Glutamatergic neuron (in vitro differentiated cells): ENCODE measurements at regions not wholly inside any gene's neighbourhood (a gene's known extent, or its start where the extent isn't known, plus 50 kb on each side); places are given as distances from the start of the nearest gene placed in this dataset.

Experiments
- DNase-seq: peaks from one replicate; pipeline ENCODE4 v3.0.0; 2022
- H3K27ac Mint-ChIP-seq: one replicate; pipeline ENCODE4 v1.8.0; 2020; ENCODE audit warnings: mild to moderate bottlenecking, mixed read lengths, inconsistent platforms; ENCODE audit not compliant: unreplicated experiment
- H3K27me3 Mint-ChIP-seq: one replicate; pipeline ENCODE4 v1.8.0; 2020; ENCODE audit warnings: mild to moderate bottlenecking, moderate library complexity, mixed read lengths, inconsistent platforms; ENCODE audit not compliant: unreplicated experiment
- H3K36me3 Mint-ChIP-seq: one replicate; pipeline ENCODE4 v1.8.0; 2020; ENCODE audit warnings: mild to moderate bottlenecking, mixed read lengths, inconsistent platforms; ENCODE audit not compliant: unreplicated experiment
- H3K4me1 Mint-ChIP-seq: one replicate; pipeline ENCODE4 v1.8.0; 2020; ENCODE audit warnings: mild to moderate bottlenecking, low read depth, mixed read lengths, inconsistent platforms; ENCODE audit not compliant: unreplicated experiment
- H3K4me3 Mint-ChIP-seq: one replicate; pipeline ENCODE4 v1.8.0; 2020; ENCODE audit warnings: mild to moderate bottlenecking, mixed read lengths, inconsistent platforms; ENCODE audit not compliant: unreplicated experiment
- H3K9me3 Mint-ChIP-seq: one replicate; pipeline ENCODE4 v1.8.0; 2020; ENCODE audit warnings: mild to moderate bottlenecking, moderate library complexity, mixed read lengths, inconsistent platforms; ENCODE audit not compliant: unreplicated experiment
- CTCF ChIP-seq: fragments of 200-600 bp; sonication (generic); IDR thresholded peaks from one replicate; pipeline ENCODE4 v1.5.0; 2021; ENCODE audit not compliant: partially characterized antibody, unreplicated experiment

DNA sequence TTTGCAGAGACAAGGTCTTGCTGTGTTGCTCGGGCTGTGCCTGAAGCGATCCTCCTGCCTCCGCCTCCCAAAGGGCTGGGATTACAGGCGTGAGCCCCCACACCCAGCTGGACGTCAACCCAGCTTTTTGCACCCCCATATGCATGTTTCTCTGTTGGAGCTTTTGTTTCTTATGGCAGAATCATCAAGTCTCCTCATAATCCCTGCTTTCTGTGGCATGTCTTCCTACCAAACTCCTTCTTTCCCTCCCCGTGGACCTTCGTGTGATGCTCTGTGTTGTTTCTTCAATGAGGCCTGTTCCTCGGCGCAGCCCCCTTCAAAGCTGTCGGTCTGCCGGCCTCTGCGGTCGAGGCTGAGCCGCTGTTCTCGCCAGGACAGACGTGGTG is 71.6 kb downstream of the METRNL start:
- Mint-ChIP-seq H3K27me3 (peaks cover 9% of the 10 kb centered on the region), H3K9me3 (peaks cover 10% of the 10 kb centered on the region), H3K27ac (no peak overlapping the region), H3K4me3 (no peak overlapping the region), H3K4me1 (peaks cover 6% of the 10 kb centered on the region), H3K36me3 (no peaks in the 10 kb centered on the region)
- DNase-seq = no peak
- TF ChIP-seq CTCF = no peak

DNA sequence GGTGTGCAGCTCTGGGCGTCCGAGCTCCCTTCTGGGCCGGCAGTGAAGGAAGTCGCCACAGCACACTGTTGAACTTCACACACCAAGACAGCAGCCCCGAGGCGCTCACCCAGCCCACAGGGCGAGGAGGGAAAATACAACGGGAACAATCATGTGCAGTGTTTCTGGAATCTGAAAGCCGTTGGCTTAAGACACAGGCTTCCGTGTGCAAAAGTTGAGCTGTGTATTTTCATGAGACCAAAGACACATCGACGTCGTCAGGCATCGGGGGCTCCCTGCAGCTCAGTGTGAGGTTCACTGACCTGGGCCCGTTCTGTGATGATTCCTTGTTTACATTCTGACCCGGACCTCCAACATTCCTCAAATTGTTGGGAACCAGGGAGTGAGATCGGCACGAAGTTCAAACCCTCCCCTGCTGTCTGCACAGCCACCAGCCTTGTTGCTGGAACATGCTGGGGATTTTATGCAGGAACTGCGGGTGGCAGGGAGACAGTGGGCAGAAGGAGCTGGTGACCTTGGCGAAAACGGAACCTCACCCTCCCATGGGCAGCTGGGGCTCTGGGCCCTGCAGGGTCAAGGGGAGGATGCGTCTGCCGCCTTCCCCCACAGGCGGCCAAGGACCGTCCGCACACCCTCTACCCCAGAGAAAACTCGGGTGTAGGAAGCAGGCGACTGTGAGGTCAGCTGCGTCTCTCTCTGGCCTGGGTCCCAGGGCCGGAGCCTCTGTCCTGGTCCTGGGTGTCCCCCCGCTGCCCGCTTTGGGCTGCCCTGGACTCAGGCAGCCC is 72.2 kb downstream of the METRNL start:
- peaks cover 10% of the 10 kb centered on the region for H3K9me3 Mint-ChIP-seq
- H3K4me1 Mint-ChIP-seq = peaks cover 6% of the 10 kb centered on the region
- no peak overlapping the region for H3K4me3 Mint-ChIP-seq
- TF ChIP-seq CTCF = no peak
- H3K27ac Mint-ChIP-seq = no peak overlapping the region
- DNase-seq = no peak
- no peaks in the 10 kb centered on the region for H3K36me3 Mint-ChIP-seq
- H3K27me3 Mint-ChIP-seq = peaks cover 9% of the 10 kb centered on the region

DNA sequence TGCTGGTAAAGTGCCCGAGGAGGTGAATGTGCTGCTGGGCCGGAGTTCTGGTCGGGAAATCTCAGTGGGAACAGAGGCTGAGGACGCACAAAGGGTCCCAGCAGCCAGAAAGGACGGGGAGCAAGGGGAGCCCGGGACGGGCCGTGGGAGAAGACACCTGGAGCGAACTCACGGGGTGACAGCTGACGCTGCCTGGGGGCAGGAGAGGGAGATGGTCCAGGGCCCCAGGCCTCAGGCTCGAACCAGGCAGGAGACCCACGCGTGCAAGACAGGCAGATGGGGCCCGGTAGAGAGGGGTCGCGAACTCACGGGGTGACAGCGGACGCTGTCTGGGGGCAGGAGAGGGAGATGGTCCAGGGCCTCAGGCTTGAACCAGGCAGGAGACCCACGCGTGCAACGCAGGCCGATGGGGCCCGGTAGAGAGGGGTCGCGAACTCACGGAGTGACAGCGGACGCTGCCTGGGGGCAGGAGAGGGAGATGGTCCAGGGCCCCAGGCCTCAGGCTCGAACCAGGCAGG is 72.9 kb downstream of the METRNL start:
- TF ChIP-seq CTCF = no peak
- no peaks in the 10 kb centered on the region for H3K36me3 Mint-ChIP-seq
- H3K9me3 Mint-ChIP-seq = peaks cover 10% of the 10 kb centered on the region
- H3K4me1 Mint-ChIP-seq = peaks cover 6% of the 10 kb centered on the region
- peaks cover 9% of the 10 kb centered on the region for H3K27me3 Mint-ChIP-seq
- no peak for DNase-seq
- H3K27ac Mint-ChIP-seq = no peak overlapping the region
- no peak overlapping the region for H3K4me3 Mint-ChIP-seq

GRCh38 chr17:83152745-83153611 is 73.6 kb downstream of the METRNL start:
- H3K9me3 Mint-ChIP-seq = peaks cover 10% of the 10 kb centered on the region
- no peaks in the 10 kb centered on the region for H3K36me3 Mint-ChIP-seq
- TF ChIP-seq CTCF = no peak
- no peak for DNase-seq
- H3K27me3 Mint-ChIP-seq = peaks cover 9% of the 10 kb centered on the region
- peaks cover 6% of the 10 kb centered on the region for H3K4me1 Mint-ChIP-seq
- H3K27ac Mint-ChIP-seq = no peak overlapping the region
- H3K4me3 Mint-ChIP-seq = no peak overlapping the region
